Gastroesophageal sphincter (tissue), 4 donors: ENCODE measurements at regions not wholly inside any gene's neighbourhood (a gene's known extent, or its start where the extent isn't known, plus 50 kb on each side); places are given as distances from the start of the nearest gene placed in this dataset.

Experiments
- ATAC-seq: fragments of 150-250 bp; one replicate; pipeline ENCODE4 v1.9.1; 2016; ENCODE audit warnings: mild to moderate bottlenecking, moderate library complexity
- H3K27ac ChIP-seq, 4 donors: fragments of 200-600 bp; sonication (generic) in 3 of 4; 1 replicate in 3 of 4; 2 replicates in 1 of 4; pipeline ENCODE4 v1.5.1; 2016 to 2019
- H3K27me3 ChIP-seq: fragments of 200-600 bp; sonication (generic); one replicate; pipeline ENCODE4 v1.5.1; 2019
- H3K36me3 ChIP-seq, 2 donors: fragments of 200-600 bp; sonication (generic); one replicate each; pipeline ENCODE4 v1.5.1; 2019; ENCODE audit warnings: control low read depth in 1 of 2
- H3K4me1 ChIP-seq, 3 donors: fragments of 200-600 bp; sonication (generic); 1 replicate in 2 of 3; 2 replicates in 1 of 3; pipeline ENCODE4 v1.5.1; 2016 to 2019; ENCODE audit warnings: control low read depth in 2 of 3
- H3K4me3 ChIP-seq, 2 donors: fragments of 200-600 bp; sonication (generic); one replicate each; pipeline ENCODE4 v1.5.1; 2019; ENCODE audit warnings: mild to moderate bottlenecking in 1 of 2, moderate library complexity in 1 of 2
- H3K9me3 ChIP-seq, 3 donors: fragments of 200-600 bp; sonication (generic); one replicate each; pipeline ENCODE4 v1.5.1; 2017 to 2019; ENCODE audit warnings: control low read depth in 2 of 3
- EP300 ChIP-seq: sonication (generic); formaldehyde crosslinking; IDR thresholded peaks from one replicate; pipeline ENCODE4 v1.6.1; 2017; ENCODE audit warnings: antibody characterized with exemption, mild to moderate bottlenecking
- POLR2A ChIP-seq, 2 donors: fragments of 450-650 bp; IDR thresholded peaks; one replicate each; pipeline ENCODE4 v1.6.1; 2017; ENCODE audit warnings: antibody characterized with exemption in 2 of 2, mild to moderate bottlenecking in 2 of 2, moderate library complexity in 1 of 2
- POLR2AphosphoS5 ChIP-seq: sonication (generic); formaldehyde crosslinking; IDR thresholded peaks from one replicate; pipeline ENCODE4 v1.6.1; 2017; ENCODE audit warnings: antibody characterized with exemption
- WGBS, 2 donors: methylation state at CpG; one replicate each; pipeline ENCODE4 v1.1.5; 2018; ENCODE audit warnings: low coverage in 1 of 2; 5-methylcytosine and 5-hydroxymethylcytosine counted together
- TF ChIP-seq, protein P1 (sequence below), 4 experiments: fragments of 200-600 bp in 2 of 4; fragments of 450-650 bp in 2 of 4; sonication (generic) in 1 of 4; IDR thresholded peaks; one replicate each; pipeline ENCODE4 v1.5.1; 2017 to 2019; ENCODE audit warnings: antibody characterized with exemption in 4 of 4, mild to moderate bottlenecking in 2 of 4, moderate library complexity in 2 of 4

DNA sequence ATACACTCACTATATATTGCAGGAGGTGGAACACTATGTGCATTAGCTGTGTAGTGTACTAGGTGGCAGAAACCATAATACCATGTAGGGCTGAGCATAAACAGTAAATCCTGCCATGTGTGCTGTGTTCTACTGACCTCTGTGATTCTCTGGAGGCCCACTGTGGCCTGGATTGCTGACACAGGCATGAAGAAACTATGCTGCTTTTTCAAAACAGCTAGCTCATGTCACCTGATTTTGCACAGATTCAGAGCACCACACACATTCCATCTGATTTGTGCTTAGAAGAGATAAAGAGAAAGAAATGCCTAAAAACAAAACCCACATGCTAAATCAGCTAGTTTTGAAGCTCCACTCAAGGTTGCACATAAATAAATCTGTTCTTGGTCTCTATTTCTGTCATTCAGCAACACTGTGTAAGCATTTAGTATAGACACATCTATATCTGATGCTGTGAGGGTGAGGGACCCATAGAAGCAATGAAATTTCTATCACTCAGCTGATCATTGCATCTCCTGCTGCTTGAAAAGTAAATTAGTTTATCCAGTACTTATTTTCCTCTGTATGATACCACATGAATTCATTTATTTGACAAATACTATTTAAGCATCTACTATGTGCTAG is 1007.7 kb upstream of the SEMA6D start:
- H3K27me3 ChIP-seq: no peaks in the 10 kb centered on the region
- no peak overlapping the region for H3K27ac ChIP-seq
- no peaks in the 10 kb centered on the region for H3K4me1 ChIP-seq
- H3K9me3 ChIP-seq: no peaks in the 10 kb centered on the region
- no peak for ATAC-seq
- no peak overlapping the region for H3K4me3 ChIP-seq
- H3K36me3 ChIP-seq: no peaks in the 10 kb centered on the region
- TF ChIP-seq POLR2A (IDR thresholded peaks at IDR 0.05) (no peak), POLR2AphosphoS5 (no peak), EP300 (no peak)
- TF ChIP-seq, protein P1, sequence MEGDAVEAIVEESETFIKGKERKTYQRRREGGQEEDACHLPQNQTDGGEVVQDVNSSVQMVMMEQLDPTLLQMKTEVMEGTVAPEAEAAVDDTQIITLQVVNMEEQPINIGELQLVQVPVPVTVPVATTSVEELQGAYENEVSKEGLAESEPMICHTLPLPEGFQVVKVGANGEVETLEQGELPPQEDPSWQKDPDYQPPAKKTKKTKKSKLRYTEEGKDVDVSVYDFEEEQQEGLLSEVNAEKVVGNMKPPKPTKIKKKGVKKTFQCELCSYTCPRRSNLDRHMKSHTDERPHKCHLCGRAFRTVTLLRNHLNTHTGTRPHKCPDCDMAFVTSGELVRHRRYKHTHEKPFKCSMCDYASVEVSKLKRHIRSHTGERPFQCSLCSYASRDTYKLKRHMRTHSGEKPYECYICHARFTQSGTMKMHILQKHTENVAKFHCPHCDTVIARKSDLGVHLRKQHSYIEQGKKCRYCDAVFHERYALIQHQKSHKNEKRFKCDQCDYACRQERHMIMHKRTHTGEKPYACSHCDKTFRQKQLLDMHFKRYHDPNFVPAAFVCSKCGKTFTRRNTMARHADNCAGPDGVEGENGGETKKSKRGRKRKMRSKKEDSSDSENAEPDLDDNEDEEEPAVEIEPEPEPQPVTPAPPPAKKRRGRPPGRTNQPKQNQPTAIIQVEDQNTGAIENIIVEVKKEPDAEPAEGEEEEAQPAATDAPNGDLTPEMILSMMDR (IDR thresholded peaks at IDR 0.05): no peak

DNA sequence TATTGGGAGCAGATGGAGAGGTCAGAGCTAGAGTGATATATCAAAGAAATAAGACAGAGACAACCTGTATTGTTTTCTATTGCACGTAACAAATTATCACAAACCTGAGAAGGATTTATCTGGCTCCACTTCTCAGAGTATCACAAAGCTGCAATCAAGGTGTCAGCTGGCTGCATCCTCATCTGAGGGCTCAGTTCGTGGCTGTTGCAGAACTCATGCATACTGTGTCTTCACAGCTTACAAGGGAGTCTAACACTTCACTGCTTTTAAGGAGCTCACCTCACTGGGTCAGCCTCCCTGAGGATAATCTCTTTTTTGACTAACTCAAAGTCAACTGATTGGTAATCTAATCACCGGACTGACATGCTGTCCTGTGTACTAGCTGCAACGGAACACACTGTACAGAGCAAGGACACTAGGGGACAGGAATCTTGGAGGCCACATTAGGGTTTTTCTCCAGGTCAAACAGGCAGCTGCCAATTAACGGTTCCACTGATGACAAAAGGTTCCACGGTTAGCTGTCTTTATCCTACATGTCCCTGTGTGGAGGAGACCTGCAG is 1006.8 kb upstream of the SEMA6D start:
- no peaks in the 10 kb centered on the region for H3K4me1 ChIP-seq
- no peak overlapping the region for H3K4me3 ChIP-seq
- no peak for ATAC-seq
- TF ChIP-seq POLR2A (IDR thresholded peaks at IDR 0.05) (no peak), EP300 (no peak), POLR2AphosphoS5 (no peak)
- TF ChIP-seq, protein P1 (IDR thresholded peaks at IDR 0.05): no peak
- no peaks in the 10 kb centered on the region for H3K36me3 ChIP-seq
- 70 to 91% methylated on average over 2 to 5 of the region's 6 CpGs for WGBS, 2 donors
- H3K9me3 ChIP-seq: no peaks in the 10 kb centered on the region
- H3K27me3 ChIP-seq: no peaks in the 10 kb centered on the region
- H3K27ac ChIP-seq: no peak overlapping the region

DNA sequence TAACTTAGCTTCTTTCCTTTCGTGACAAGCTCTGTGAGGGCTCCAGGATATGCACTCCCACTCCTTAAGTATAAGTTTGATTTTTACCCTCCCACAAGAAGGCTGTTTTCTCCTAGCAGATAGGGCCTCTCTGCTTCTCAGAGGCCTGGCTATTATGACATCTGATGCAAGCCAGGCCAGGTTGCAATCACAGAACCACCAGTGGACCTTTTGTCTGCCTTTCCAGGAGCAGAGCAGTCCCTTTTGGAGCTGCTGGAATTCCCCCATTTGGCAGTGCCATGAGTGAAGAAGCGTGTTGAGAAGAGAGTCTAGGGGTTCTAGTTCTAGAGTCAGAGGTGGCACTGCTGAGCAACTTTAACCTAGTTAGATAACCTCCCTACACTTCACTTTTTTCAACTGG is 1004.3 kb upstream of the SEMA6D start:
- Histone ChIP-seq H3K4me3 (no peak overlapping the region), H3K9me3 (no peaks in the 10 kb centered on the region), H3K4me1 (no peaks in the 10 kb centered on the region), H3K27me3 (no peaks in the 10 kb centered on the region), H3K27ac (no peak overlapping the region), H3K36me3 (no peaks in the 10 kb centered on the region)
- 50 to 87% methylated on average over 1 to 2 of the region's 2 CpGs for WGBS, 2 donors
- no peak for ATAC-seq
- TF ChIP-seq, protein P1 (IDR thresholded peaks at IDR 0.05): no peak
- TF ChIP-seq EP300: no peak
- no peak for TF ChIP-seq POLR2AphosphoS5
- no peak for TF ChIP-seq POLR2A (IDR thresholded peaks at IDR 0.05)

DNA sequence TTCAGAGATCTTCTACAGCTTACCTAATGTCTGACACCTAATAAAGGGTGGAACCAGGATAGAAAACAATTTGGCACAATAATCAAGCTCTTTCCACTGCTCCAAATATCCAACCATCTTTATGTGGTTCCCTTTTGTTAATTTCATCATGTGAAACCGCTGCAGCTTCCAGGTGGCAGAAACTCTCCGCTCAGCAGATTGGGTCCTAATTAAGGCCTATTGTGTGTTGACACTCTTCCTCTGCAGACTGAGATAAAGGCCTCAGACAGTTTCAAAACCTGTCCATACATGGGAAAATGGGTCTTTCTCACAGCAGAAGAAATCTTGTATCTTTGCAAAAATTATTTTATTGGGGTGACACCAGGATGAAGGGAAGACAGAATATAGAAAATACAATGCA is 1002.4 kb upstream of the SEMA6D start:
- Histone ChIP-seq H3K4me1 (no peaks in the 10 kb centered on the region), H3K4me3 (no peak overlapping the region), H3K36me3 (no peaks in the 10 kb centered on the region), H3K9me3 (no peaks in the 10 kb centered on the region), H3K27ac (no peak overlapping the region), H3K27me3 (no peaks in the 10 kb centered on the region)
- TF ChIP-seq POLR2AphosphoS5: no peak
- no peak for TF ChIP-seq POLR2A (IDR thresholded peaks at IDR 0.05)
- no peak for TF ChIP-seq EP300
- TF ChIP-seq, protein P1 (IDR thresholded peaks at IDR 0.05): no peak
- WGBS, 2 donors: 89% methylated on average over 2 of the region's 2 CpGs; no CpG with 5 or more reads in 1 of the 2 donors
- no peak for ATAC-seq

DNA sequence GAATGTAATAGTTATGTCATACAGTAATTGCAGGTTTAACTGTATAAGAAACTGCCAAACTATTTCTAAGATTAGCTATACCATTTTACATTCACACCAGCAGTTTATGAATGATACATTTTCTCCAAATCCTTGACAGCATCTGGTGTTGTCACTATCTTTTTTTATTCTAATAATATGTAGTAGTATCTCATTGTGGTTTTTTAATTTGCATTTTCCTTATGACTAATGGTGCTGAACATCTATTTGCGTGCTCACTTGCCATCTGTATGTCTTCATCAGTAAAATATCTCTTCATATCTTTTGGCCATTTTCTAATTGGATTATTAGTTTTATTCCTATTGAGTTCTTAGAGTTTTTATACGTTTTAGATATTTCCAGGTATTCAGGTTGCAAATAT is 994.0 kb upstream of the SEMA6D start:
- peaks cover 0 to 1% (median 0%) of the 10 kb centered on the region in 3 donors for H3K9me3 ChIP-seq
- no peak overlapping the region for H3K27ac ChIP-seq
- no peak overlapping the region for H3K4me3 ChIP-seq
- H3K36me3 ChIP-seq: no peaks in the 10 kb centered on the region
- no peak for TF ChIP-seq POLR2AphosphoS5
- TF ChIP-seq, protein P1 (IDR thresholded peaks at IDR 0.05): no peak
- TF ChIP-seq EP300: no peak
- TF ChIP-seq POLR2A (IDR thresholded peaks at IDR 0.05): no peak
- no peaks in the 10 kb centered on the region for H3K27me3 ChIP-seq
- no peak for ATAC-seq
- no peaks in the 10 kb centered on the region for H3K4me1 ChIP-seq
- 70 to 92% methylated on average over 2 of the region's 2 CpGs for WGBS, 2 donors
